ENCODE measurements at regions not wholly inside any gene's neighbourhood (a gene's known extent, or its start where the extent isn't known, plus 50 kb on each side); places are given as distances from the start of the nearest gene placed in this dataset.

DNA sequence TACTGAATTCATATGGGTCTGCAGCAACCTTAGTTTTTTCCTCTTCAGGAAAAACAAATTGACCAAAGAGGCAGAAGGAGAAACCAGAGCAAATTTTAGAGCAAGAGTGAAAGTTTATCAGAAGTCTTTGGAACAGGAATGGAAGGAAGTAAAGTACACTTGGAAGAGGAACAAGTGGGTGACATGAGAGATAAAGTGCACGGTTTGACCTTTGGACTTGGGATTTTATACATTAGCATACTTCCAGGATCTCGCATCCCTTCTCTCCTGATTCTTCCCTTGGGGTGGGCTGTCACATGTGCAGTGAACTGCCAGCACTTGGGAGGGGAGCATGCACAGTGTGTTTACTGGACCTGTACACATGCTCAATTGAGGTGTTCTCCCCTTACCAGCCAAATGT lies 754.8 kb upstream of the ADAMTS5 start:
- no peak for TF ChIP-seq EZH2 (IDR thresholded peaks at IDR 0.05; ENCODE audit: borderline replicate concordance, low read depth, low read length, poor library complexity, severe bottlenecking)
- TF ChIP-seq, protein P1, sequence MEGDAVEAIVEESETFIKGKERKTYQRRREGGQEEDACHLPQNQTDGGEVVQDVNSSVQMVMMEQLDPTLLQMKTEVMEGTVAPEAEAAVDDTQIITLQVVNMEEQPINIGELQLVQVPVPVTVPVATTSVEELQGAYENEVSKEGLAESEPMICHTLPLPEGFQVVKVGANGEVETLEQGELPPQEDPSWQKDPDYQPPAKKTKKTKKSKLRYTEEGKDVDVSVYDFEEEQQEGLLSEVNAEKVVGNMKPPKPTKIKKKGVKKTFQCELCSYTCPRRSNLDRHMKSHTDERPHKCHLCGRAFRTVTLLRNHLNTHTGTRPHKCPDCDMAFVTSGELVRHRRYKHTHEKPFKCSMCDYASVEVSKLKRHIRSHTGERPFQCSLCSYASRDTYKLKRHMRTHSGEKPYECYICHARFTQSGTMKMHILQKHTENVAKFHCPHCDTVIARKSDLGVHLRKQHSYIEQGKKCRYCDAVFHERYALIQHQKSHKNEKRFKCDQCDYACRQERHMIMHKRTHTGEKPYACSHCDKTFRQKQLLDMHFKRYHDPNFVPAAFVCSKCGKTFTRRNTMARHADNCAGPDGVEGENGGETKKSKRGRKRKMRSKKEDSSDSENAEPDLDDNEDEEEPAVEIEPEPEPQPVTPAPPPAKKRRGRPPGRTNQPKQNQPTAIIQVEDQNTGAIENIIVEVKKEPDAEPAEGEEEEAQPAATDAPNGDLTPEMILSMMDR (conservative IDR thresholded peaks at IDR 0.05; ENCODE audit: low read depth, low read length) = no peak

Data from A673 (cell line).